SK-N-SH (cell line): ENCODE measurements at regions not wholly inside any gene's neighbourhood (a gene's known extent, or its start where the extent isn't known, plus 50 kb on each side); places are given as distances from the start of the nearest gene placed in this dataset.

Experiments
- EP300 ChIP-seq, 2 experiments: IDR thresholded peaks; 2 replicates each; pipeline versions ENCODE4 v1.4.0 to v1.6.1; 2012; ENCODE audit warnings: borderline replicate concordance in 1 of 2, low read depth in 1 of 2, low read length in 1 of 2
- NFIC ChIP-seq: IDR thresholded peaks from 2 replicates; pipeline ENCODE4 v1.4.0; 2012; ENCODE audit warnings: borderline replicate concordance
- POLR2AphosphoS5 ChIP-seq: IDR thresholded peaks from 2 replicates; pipeline ENCODE4 v1.6.1; 2012; ENCODE audit warnings: low read depth, low read length
- REST ChIP-seq: IDR thresholded peaks from 2 replicates; pipeline ENCODE4 v1.6.1; 2012; ENCODE audit warnings: mild to moderate bottlenecking, low read depth, low read length, moderate library complexity
- TCF12 ChIP-seq: IDR thresholded peaks from 2 replicates; pipeline ENCODE4 v1.4.0; 2012
- YY1 ChIP-seq: IDR thresholded peaks from 2 replicates; pipeline ENCODE4 v1.4.0; 2012; ENCODE audit warnings: low read depth, mild to moderate bottlenecking
- TF ChIP-seq, protein P1 (sequence below): IDR thresholded peaks from 2 replicates; pipeline ENCODE4; 2012

DNA sequence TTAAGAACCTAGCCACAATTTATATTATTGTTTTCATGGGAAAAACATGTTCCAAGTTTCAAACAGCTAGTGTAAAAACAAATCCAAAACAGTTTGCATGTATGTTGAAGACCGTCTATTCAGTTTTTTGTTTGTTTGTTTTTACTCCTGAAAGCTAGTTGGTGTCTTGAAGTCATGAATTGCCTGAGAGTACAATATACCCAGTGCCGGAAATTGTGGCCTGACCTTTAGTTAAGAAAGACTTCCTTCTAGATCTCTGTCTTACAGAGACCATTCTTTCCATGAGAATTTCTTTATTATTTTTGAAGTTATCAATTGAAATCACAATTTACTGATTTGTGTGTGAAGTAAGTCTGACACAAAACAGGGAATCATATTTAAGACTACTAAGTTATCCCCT, 474.8 kb downstream of the KCNJ2 start:
- TF ChIP-seq NFIC (no peak), TCF12 (no peak), REST (no peak), YY1 (no peak), POLR2AphosphoS5 (no peak), EP300 (IDR thresholded peaks at IDR 0.05; ENCODE audit: borderline replicate concordance in 1 of 2, low read depth in 1 of 2, low read length in 1 of 2) (no peak)
- TF ChIP-seq, protein P1, sequence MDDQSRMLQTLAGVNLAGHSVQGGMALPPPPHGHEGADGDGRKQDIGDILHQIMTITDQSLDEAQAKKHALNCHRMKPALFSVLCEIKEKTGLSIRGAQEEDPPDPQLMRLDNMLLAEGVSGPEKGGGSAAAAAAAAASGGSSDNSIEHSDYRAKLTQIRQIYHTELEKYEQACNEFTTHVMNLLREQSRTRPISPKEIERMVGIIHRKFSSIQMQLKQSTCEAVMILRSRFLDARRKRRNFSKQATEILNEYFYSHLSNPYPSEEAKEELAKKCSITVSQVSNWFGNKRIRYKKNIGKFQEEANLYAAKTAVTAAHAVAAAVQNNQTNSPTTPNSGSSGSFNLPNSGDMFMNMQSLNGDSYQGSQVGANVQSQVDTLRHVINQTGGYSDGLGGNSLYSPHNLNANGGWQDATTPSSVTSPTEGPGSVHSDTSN = no peak
